Ishikawa (cell line): ENCODE measurements at regions not wholly inside any gene's neighbourhood (a gene's known extent, or its start where the extent isn't known, plus 50 kb on each side); places are given as distances from the start of the nearest gene placed in this dataset.

Experiments
- CEBPB ChIP-seq: IDR thresholded peaks from 2 replicates; pipeline ENCODE4 v1.6.1; 2012
- CREB1 ChIP-seq: IDR thresholded peaks from 2 replicates; pipeline ENCODE4 v1.6.1; 2012; ENCODE audit warnings: low read depth
- EGR1 ChIP-seq: IDR thresholded peaks from 2 replicates; pipeline ENCODE4 v1.6.1; 2012
- EP300 ChIP-seq: IDR thresholded peaks from 2 replicates; pipeline ENCODE4 v1.6.1; 2012; ENCODE audit warnings: borderline replicate concordance
- FOXM1 ChIP-seq: IDR thresholded peaks from 2 replicates; pipeline ENCODE4 v1.6.1; 2012; ENCODE audit warnings: low read depth, borderline replicate concordance
- MAX ChIP-seq: IDR thresholded peaks from 2 replicates; pipeline ENCODE4 v1.6.1; 2012
- NFIC ChIP-seq: IDR thresholded peaks from 2 replicates; pipeline ENCODE4 v1.6.1; 2012
- RAD21 ChIP-seq: IDR thresholded peaks from 2 replicates; pipeline ENCODE4 v1.6.1; 2012; ENCODE audit warnings: low read depth
- TAF1 ChIP-seq: IDR thresholded peaks from 2 replicates; pipeline ENCODE4 v1.6.1; 2012; ENCODE audit warnings: low read depth, mild to moderate bottlenecking
- TCF12 ChIP-seq: IDR thresholded peaks from 2 replicates; pipeline ENCODE4 v1.6.1; 2012; ENCODE audit warnings: low read depth
- TEAD4 ChIP-seq: IDR thresholded peaks from 2 replicates; pipeline ENCODE4 v1.6.1; 2012
- USF1 ChIP-seq: IDR thresholded peaks from 2 replicates; pipeline ENCODE4 v1.6.1; 2012
- YY1 ChIP-seq: IDR thresholded peaks from 2 replicates; pipeline ENCODE4 v1.6.1; 2012; ENCODE audit warnings: low read depth
- ZBTB7A ChIP-seq: IDR thresholded peaks from 2 replicates; pipeline ENCODE4 v1.6.1; 2012; ENCODE audit warnings: low read depth
- TF ChIP-seq, protein P1 (sequence below): IDR thresholded peaks from 2 replicates; pipeline ENCODE4 v1.6.1; 2012; ENCODE audit warnings: low read depth, mild to moderate bottlenecking

DNA sequence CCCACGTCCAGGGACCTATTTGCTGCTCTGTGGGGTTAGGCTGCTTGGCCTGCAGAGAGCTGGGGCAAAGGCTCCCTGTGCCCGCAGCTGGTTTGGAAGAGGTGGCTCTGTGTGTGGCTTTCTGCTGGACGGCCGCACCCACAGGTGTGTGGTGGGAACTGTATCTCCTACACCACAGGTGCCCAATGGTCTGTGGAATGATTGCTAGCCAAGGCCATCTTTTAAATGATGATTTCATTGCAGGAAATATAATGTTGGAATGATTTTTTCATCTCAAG lies 178.4 kb downstream of the DLL1 start:
- TF ChIP-seq NFIC (no peak), EP300 (no peak), TCF12 (no peak), YY1 (no peak), FOXM1 (no peak)
- TF ChIP-seq, protein P1, sequence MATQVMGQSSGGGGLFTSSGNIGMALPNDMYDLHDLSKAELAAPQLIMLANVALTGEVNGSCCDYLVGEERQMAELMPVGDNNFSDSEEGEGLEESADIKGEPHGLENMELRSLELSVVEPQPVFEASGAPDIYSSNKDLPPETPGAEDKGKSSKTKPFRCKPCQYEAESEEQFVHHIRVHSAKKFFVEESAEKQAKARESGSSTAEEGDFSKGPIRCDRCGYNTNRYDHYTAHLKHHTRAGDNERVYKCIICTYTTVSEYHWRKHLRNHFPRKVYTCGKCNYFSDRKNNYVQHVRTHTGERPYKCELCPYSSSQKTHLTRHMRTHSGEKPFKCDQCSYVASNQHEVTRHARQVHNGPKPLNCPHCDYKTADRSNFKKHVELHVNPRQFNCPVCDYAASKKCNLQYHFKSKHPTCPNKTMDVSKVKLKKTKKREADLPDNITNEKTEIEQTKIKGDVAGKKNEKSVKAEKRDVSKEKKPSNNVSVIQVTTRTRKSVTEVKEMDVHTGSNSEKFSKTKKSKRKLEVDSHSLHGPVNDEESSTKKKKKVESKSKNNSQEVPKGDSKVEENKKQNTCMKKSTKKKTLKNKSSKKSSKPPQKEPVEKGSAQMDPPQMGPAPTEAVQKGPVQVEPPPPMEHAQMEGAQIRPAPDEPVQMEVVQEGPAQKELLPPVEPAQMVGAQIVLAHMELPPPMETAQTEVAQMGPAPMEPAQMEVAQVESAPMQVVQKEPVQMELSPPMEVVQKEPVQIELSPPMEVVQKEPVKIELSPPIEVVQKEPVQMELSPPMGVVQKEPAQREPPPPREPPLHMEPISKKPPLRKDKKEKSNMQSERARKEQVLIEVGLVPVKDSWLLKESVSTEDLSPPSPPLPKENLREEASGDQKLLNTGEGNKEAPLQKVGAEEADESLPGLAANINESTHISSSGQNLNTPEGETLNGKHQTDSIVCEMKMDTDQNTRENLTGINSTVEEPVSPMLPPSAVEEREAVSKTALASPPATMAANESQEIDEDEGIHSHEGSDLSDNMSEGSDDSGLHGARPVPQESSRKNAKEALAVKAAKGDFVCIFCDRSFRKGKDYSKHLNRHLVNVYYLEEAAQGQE, result no peak

DNA sequence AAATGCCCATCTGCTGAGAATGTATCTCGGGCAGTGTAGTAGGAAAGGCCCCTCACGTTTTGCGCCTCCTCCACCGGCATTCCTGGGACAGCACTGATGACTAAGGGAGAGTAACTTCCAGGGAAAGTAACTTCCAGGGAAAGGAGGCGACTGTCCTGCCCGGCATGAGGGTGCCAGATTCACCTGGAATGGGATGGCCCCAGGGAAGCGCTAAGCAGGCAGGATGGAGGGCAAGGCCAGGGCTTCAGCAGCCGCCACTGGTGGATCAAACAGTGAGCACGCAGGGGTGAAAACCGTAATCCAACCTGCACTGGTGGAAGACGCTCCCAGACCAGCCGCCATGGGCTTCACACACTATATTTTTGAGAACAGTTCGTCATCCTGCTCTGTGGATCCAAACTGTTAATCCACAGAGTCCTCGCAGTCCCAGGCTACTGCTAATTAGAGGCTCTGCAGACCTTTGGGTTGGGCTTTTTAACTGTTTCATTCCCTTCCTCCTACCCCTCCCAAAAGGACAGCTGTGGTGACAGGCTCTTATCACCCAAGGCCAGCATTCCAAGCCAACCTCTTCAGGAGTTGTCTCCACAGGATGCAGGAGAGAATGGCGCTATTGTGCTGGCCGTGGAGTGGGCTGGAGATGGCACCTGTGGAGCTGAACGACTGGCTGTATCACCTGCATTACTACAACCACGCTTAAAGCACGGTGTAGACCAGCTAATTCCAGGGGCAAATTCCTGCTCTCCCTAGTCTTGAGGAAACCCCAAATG lies 178.9 kb downstream of the DLL1 start:
- TF ChIP-seq CREB1, result no peak
- TF ChIP-seq, protein P1, result no peak
- no peak for TF ChIP-seq NFIC
- no peak for TF ChIP-seq YY1
- no peak for TF ChIP-seq FOXM1
- no peak for TF ChIP-seq EP300
- TF ChIP-seq RAD21, result no peak
- no peak for TF ChIP-seq USF1
- TF ChIP-seq ZBTB7A, result no peak
- TF ChIP-seq EGR1, result no peak
- TF ChIP-seq TCF12, result no peak
- TF ChIP-seq MAX, result no peak
- TF ChIP-seq TAF1, result no peak
- no peak for TF ChIP-seq CEBPB

- TF ChIP-seq FOXM1 (no peak), NFIC (no peak), EGR1 (no peak), TEAD4 (no peak), YY1 (no peak), CREB1 (no peak), MAX (no peak)
These were observed 179.7 kb downstream of the DLL1 start for GRCh38 chr6:170111141-170111664.

- TF ChIP-seq, protein P1, result no peak
- TF ChIP-seq TEAD4 (no peak), CEBPB (no peak), RAD21 (no peak), ZBTB7A (no peak), TAF1 (no peak), YY1 (no peak), MAX (no peak), FOXM1 (no peak), TCF12 (no peak), CREB1 (no peak), USF1 (no peak), EGR1 (no peak)
These were observed 180.4 kb downstream of the DLL1 start for GRCh38 chr6:170110201-170111140.
